ENCODE measurements at regions not wholly inside any gene's neighbourhood (a gene's known extent, or its start where the extent isn't known, plus 50 kb on each side); places are given as distances from the start of the nearest gene placed in this dataset.

DNA sequence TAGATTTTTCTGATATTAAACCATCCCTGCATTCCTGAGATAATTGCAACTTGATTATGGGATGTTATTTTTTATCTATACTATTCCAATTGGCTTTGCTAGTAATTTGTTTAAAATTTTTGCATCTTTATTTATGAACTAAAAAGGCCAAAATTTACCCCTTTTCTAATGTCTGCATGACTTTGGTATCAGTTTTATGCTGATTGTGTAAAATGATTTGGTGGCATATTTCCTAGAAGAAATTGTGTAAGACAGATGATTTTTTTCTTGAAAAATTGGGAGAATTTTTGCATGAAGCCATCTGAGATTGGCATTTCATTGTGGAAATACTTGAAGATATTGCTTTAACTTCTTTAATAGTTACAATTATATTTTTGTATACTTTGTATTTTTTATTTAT is 183.8 kb upstream of the TBL1XR1 start:
- no peak for TF ChIP-seq CTCF (IDR thresholded peaks at IDR 0.05; ENCODE audit: low read depth, low read length, poor library complexity, severe bottlenecking)
- no peak for TF ChIP-seq EZH2phosphoT487 (IDR thresholded peaks at IDR 0.05; ENCODE audit: borderline replicate concordance, low read length)
